ENCODE measurements at regions not wholly inside any gene's neighbourhood (a gene's known extent, or its start where the extent isn't known, plus 50 kb on each side); places are given as distances from the start of the nearest gene placed in this dataset.
A peak's percentile ranks its signal among the peaks of the same experiment; 100 is the strongest.
"Not testable (repeated sequence)": the region's sequence is repeated elsewhere in the genome, so short reads cannot be mapped to it uniquely, and the experiment has no call there.

DNA sequence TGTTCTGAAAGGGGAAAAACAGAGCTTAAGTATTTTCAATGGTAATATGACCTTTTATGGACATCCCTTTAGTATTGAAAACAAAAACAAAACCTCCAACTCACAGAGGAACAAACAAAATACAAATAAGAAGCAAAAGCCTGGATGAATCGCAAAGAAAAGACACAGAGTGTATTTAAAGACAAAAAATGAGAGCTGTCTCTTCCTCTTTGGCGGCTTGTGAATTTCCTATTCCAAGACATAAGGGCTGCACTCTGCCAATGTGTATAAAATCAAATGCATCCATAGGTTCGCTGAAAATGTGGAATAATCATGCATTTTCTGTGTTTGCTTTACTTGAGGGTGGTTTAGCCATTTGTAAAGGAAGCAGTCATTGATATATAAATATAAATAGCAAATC, 739.3 kb upstream of the ZNF608 start:
- TF ChIP-seq, protein P1, sequence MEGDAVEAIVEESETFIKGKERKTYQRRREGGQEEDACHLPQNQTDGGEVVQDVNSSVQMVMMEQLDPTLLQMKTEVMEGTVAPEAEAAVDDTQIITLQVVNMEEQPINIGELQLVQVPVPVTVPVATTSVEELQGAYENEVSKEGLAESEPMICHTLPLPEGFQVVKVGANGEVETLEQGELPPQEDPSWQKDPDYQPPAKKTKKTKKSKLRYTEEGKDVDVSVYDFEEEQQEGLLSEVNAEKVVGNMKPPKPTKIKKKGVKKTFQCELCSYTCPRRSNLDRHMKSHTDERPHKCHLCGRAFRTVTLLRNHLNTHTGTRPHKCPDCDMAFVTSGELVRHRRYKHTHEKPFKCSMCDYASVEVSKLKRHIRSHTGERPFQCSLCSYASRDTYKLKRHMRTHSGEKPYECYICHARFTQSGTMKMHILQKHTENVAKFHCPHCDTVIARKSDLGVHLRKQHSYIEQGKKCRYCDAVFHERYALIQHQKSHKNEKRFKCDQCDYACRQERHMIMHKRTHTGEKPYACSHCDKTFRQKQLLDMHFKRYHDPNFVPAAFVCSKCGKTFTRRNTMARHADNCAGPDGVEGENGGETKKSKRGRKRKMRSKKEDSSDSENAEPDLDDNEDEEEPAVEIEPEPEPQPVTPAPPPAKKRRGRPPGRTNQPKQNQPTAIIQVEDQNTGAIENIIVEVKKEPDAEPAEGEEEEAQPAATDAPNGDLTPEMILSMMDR (conservative IDR thresholded peaks at IDR 0.05), result no peak
- Mint-ChIP-seq H3K4me1 (peaks cover 86% of the 10 kb centered on the region), H3K4me3 (peak overlapping the region; percentile 22), H3K27me3 (ENCODE audit: low read depth) (no peaks in the 10 kb centered on the region), H3K36me3 (ENCODE audit: low read depth) (peaks cover 5% of the 10 kb centered on the region), H3K9me3 (no peaks in the 10 kb centered on the region), H3K27ac (ENCODE audit: unreplicated experiment) (peak overlapping the region; percentile 97)
- no peak for DNase-seq (ENCODE audit: low read depth, low spot score)

DNA sequence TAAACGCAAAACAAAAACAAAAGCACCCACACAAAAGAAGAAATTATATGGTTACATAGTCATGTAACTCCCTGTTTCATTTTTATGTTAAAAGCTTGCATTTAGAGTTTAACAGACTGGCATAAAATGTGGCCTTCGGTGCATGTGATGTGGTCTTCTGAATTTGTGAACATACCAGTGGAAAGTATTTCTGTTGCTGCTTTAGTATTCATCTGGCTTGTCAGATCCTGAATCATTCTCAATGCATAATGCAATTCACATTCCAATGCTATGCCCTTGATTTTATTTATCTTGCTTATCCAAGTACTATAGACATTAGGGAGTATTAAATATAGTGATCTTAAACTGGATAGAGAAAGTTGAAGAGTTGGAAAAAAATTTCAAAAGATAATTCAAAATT, 740.2 kb upstream of the ZNF608 start:
- DNase-seq (ENCODE audit: low read depth, low spot score), result no peak
- Mint-ChIP-seq H3K9me3 (no peaks in the 10 kb centered on the region), H3K4me1 (peaks cover 83% of the 10 kb centered on the region), H3K4me3 (peak overlapping the region; percentile 5), H3K27ac (ENCODE audit: unreplicated experiment) (peak overlapping the region; percentile 89), H3K27me3 (ENCODE audit: low read depth) (no peaks in the 10 kb centered on the region), H3K36me3 (ENCODE audit: low read depth) (peaks cover 5% of the 10 kb centered on the region)
- TF ChIP-seq, protein P1 (conservative IDR thresholded peaks at IDR 0.05), result no peak

DNA sequence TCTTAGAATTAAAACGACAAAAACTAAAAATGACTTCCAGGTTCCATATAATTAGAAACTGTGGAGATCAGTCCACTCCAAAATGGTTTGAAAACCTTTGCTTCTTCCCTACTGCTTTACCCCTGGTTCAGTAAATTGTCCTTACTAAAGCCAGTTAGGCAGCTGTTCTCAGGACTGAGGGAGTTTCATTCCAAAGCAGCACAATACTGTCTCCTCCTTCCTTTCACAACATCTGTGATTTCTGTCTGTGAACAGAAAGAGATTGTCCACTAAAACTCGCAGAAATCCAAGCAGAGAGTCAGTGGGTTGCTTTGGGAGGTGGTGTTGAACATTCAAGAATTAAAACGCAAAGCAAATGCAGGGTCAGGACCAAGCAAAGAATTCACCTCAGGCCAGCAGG, 740.8 kb upstream of the ZNF608 start:
- Mint-ChIP-seq H3K27ac (ENCODE audit: unreplicated experiment) (peak overlapping the region; percentile 4), H3K27me3 (ENCODE audit: low read depth) (no peaks in the 10 kb centered on the region), H3K4me3 (no peak overlapping the region), H3K4me1 (peaks cover 83% of the 10 kb centered on the region), H3K9me3 (no peaks in the 10 kb centered on the region), H3K36me3 (ENCODE audit: low read depth) (peaks cover 5% of the 10 kb centered on the region)
- DNase-seq (ENCODE audit: low read depth, low spot score), result no peak
- TF ChIP-seq, protein P1 (conservative IDR thresholded peaks at IDR 0.05), result no peak

DNA sequence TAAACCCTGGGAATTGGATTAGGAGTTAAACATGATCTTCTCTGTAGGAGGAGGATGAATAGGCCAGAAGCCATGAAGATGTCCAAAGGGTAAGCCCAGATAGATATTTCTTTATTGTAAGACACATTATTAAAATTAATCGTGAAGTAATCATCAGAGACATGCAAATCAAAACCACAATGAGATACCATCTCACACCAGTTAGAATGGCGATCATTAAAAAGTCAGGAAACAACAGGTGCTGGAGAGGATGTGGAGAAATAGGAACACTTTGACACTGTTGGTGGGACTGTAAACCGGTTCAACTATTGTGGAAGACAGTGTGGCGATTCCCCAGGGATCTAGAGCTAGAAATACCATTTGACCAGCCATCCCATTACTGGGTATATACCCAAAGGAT, 741.2 kb upstream of the ZNF608 start:
- H3K27me3 Mint-ChIP-seq (ENCODE audit: low read depth); H3K9me3 Mint-ChIP-seq; H3K36me3 Mint-ChIP-seq (ENCODE audit: low read depth); H3K4me3 Mint-ChIP-seq; DNase-seq (ENCODE audit: low read depth, low spot score): not testable (repeated sequence)
- Mint-ChIP-seq H3K4me1 (peaks cover 83% of the 10 kb centered on the region), H3K27ac (ENCODE audit: unreplicated experiment) (peak overlapping the region; percentile 30)

DNA sequence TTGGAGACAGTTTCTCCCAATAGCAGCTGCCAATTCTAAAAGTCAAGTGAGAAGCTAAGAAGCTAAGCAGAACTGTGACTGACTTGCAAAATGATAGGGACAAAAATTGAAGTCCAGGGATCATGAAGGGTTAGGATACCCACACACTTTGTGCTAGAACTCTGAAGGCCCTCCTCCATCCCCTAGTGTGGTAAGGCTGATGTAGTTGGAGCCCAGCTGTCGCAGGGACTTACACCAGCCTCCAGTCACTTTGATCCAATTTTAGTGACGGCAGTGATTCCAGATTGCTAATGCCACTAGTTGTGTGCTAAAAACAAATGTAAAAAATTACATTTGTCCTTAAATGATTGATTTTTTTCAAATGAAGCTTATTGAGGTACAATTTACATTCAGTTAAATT, 742.7 kb upstream of the ZNF608 start:
- peaks cover 4% of the 10 kb centered on the region for H3K9me3 Mint-ChIP-seq
- peak overlapping the region; percentile 30 for H3K27ac Mint-ChIP-seq (ENCODE audit: unreplicated experiment)
- H3K27me3 Mint-ChIP-seq (ENCODE audit: low read depth), result no peaks in the 10 kb centered on the region
- no peak for DNase-seq (ENCODE audit: low read depth, low spot score)
- peaks cover 9% of the 10 kb centered on the region for H3K36me3 Mint-ChIP-seq (ENCODE audit: low read depth)
- H3K4me3 Mint-ChIP-seq, result no peak overlapping the region
- H3K4me1 Mint-ChIP-seq, result peaks cover 72% of the 10 kb centered on the region
- TF ChIP-seq, protein P1 (conservative IDR thresholded peaks at IDR 0.05), result no peak

DNA sequence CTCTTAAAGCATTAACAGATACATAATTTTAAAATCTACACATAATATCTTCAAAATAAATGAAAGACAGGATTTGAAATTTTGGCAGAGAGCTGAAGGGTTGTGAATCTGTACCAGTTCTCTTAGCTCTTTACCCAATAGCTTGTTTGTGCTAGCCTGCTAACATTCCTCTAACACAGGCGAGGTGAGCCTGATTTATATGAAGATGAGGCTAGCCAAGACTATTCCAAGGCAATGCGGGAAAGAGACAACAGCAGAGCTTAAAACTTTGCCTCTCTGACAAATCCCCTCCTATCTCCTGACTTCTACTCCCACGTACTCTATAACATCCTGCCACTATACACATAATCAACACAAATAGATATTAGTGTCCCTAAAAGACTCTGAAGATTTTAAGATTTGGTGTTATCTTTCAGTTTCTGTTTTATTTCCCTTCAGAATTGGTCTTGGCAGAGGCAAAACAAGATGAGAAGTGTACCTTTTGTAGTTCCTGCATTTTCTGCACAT, 745.6 kb upstream of the ZNF608 start:
- Mint-ChIP-seq H3K27me3 (ENCODE audit: low read depth) (no peaks in the 10 kb centered on the region), H3K36me3 (ENCODE audit: low read depth) (peaks cover 9% of the 10 kb centered on the region), H3K4me1 (peaks cover 43% of the 10 kb centered on the region), H3K4me3 (no peak overlapping the region), H3K27ac (ENCODE audit: unreplicated experiment) (no peak overlapping the region), H3K9me3 (peaks cover 7% of the 10 kb centered on the region)
- TF ChIP-seq, protein P1 (conservative IDR thresholded peaks at IDR 0.05), result no peak
- DNase-seq (ENCODE audit: low read depth, low spot score), result no peak

Data from neural crest cell (in vitro differentiated cells).